Stimulated activated CD4-positive, alpha-beta T cell treated with anti-CD3 and anti-CD28 coated beads, Interleukin-12 subunit alpha, Interleukin-12 subunit beta, amount 100 ng/mL, for 24 hours (primary cell): ENCODE measurements at regions not wholly inside any gene's neighbourhood (a gene's known extent, or its start where the extent isn't known, plus 50 kb on each side); places are given as distances from the start of the nearest gene placed in this dataset.
"Not testable (repeated sequence)": the region's sequence is repeated elsewhere in the genome, so short reads cannot be mapped to it uniquely, and the experiment has no call there.

Experiments used
- DNase-seq, 2 experiments: peaks; one replicate each; pipeline ENCODE4 v3.0.0-alpha.2; 2020; ENCODE audit warnings: low read depth in 2 of 2

- DNase-seq = no peak
Measured at GRCh38 chr17:70924776-70925175, 755.4 kb downstream of the KCNJ2 start.

DNA sequence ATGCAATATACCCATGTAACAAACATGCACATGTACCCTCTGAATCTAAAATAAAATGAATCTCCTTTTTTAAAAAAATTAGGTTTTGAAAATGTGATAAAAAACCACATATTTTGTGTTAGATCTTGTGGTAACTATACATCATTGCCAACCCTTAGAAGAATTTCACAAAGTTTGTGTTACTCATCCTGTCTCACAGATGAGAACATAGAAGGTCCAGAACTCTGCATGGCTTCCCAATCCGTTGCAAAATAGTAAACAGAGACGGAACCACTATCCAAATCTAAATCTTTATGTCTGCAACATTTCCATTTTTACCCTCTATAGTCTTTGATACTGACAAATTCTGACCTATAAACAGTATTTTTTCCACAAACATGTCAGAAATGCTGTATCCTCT lies 759.9 kb downstream of the KCNJ2 start:
- DNase-seq = no peak

GRCh38 chr17:70934231-70934630 lies 764.9 kb downstream of the KCNJ2 start:
- no peak for DNase-seq

GRCh38 chr17:70934835-70935234 lies 765.5 kb downstream of the KCNJ2 start:
- DNase-seq = no peak

DNA sequence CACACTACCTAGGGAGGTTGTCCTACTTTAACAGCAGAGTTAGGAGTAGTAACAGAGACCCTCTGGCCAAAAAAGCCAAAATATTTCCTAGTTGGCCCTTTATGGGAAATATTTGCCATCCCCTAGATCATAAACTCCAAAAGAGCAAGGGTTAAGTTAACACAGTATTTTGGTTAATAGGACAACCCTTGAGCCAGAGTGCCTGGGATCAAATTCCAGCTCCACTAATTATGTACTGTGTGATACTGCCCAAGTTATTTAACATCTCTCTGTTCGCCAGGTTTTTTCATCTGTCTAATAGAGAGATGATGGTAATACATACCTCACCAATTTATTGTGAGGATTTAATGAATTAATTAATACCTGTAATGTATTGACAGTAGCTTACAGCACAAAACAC lies 767.4 kb downstream of the KCNJ2 start:
- DNase-seq = no peak

DNA sequence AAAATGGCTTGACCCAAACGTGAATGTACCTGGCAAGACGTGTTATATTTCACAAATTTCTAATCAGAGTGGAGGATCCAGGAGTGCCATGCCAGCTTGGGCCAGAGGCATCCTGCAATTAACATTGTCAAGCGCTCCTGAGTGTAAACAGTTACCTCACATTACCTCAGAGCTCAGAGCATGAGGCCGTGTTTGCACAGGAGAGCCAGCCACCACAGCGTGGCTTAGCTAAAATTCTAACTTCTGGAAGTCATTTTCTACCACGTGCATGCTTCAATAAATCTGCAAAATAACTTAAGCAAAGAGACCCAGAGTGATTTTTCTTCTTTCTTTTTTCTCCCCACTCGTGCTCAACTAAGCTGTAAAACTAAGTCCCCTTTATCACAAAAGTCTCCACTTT lies 769.0 kb downstream of the KCNJ2 start:
- no peak for DNase-seq

DNA sequence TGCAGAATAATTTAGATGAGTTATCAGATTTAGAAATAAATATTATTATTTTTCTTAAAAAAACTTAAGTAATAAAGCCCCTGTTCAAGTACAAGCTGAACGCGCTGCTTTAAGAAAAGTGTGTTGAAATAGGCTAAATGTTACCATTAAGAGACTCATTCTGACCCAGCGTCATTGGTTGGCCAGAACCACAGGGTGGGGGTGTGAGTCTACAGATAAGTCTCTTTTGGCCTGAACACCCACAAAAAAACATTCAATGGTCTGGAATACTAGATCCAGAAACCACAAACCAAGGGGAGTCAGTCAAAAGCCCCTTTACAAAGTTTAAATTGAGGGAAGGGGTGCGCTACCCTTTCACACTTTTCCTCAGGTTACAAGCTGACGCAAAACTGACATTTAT lies 776.1 kb downstream of the KCNJ2 start:
- DNase-seq = no peak

- DNase-seq = no peak
Measured at GRCh38 chr17:70947215-70947614, 777.9 kb downstream of the KCNJ2 start.

- DNase-seq = no peak
Measured at GRCh38 chr17:70947636-70948565, 778.6 kb downstream of the KCNJ2 start.

GRCh38 chr17:70953140-70953539 lies 783.8 kb downstream of the KCNJ2 start:
- not testable (repeated sequence) for DNase-seq

GRCh38 chr17:70955441-70955840 lies 786.1 kb downstream of the KCNJ2 start:
- DNase-seq = no peak

GRCh38 chr17:70956726-70957125 lies 787.4 kb downstream of the KCNJ2 start:
- no peak for DNase-seq

- DNase-seq = no peak
Measured at GRCh38 chr17:70961341-70961740, 792.0 kb downstream of the KCNJ2 start.

- DNase-seq = no peak
Measured at GRCh38 chr17:70968302-70968701, 799.0 kb downstream of the KCNJ2 start.

- DNase-seq = no peak
Measured at GRCh38 chr17:70969521-70970034, 800.2 kb downstream of the KCNJ2 start.

GRCh38 chr17:70976447-70976846 lies 807.1 kb downstream of the KCNJ2 start:
- no peak for DNase-seq

GRCh38 chr17:70984873-70985272 lies 815.5 kb downstream of the KCNJ2 start:
- DNase-seq = no peak

- DNase-seq = no peak
Measured at GRCh38 chr17:70987867-70988340, 818.6 kb downstream of the KCNJ2 start.

DNA sequence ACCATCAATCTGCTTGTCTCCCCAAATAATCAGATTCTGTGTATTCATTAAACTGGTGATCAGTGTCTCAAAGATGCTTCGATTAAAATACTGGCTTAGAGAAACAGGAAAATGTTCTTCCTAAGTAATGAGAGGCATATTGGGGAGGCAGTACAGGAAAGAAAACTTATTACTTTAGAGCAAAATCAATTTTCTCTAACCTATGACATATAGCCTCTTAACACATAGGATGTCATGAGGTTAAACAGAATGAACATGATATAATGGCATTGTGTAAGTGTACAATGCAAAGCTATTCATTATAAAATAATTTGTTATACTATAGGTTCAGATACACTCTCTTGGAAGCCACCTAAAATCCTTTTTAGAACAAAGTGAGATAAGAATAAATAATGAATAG lies 819.3 kb downstream of the KCNJ2 start:
- DNase-seq = no peak

DNA sequence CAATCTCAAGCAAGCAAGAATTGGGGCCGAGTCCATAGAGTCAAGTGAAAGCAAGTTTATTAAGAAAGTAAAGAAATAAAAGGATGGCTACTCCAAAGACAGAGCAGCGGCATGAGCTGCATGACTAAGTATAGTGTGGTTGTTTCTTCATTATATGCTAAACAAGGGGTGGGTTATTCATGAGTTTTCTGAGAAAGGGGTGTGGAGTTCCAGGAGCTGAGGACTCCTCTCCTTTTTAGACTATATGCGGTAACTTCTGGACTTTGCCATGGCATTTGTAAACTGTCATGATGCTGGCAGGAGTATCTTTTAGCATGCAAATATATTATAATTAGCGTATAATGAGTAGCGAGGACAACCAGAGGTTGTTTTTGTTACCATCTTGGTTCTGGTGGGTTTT lies 819.9 kb downstream of the KCNJ2 start:
- DNase-seq = no peak

DNA sequence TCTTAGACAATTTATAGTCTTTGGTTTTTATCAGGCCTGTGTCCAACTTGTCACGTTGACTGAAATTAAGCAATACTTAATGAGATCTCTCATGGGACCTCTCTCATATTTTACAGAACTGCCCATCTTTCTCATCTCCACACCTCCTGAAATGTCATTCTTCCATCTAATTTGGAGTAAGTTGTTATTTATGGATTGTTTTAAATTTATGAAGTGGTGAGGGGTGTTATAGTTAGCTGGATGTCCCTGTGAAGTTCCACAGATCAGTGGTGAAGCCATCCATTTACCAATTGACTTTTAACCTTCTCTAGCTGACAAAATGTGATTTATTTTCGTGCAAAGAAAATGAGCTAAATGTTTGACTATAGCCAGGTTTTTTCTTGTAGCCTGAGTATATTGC lies 824.9 kb downstream of the KCNJ2 start:
- no peak for DNase-seq

DNA sequence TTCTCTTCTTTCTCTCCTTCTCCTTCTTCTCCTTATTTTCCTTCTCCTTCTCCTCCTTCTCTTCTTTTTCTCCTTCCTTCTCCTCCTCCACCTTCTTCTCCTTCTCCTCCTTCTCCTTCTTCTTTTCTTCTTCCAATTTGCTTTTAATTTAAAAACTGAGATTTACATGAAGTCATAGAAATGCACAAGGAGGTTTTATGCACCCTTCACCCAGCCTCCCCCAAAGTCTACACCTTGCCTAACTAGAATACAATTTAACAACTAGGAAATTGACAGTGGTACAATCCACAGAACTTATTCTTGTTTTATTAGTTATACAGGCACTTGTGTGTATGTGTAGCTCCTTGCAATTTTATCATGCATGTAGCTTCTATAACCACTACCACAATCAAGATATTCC lies 826.7 kb downstream of the KCNJ2 start:
- no peak for DNase-seq

- DNase-seq = no peak
Measured at GRCh38 chr17:71003736-71004135, 834.4 kb downstream of the KCNJ2 start.
